ENCODE measurements at regions not wholly inside any gene's neighbourhood (a gene's known extent, or its start where the extent isn't known, plus 50 kb on each side); places are given as distances from the start of the nearest gene placed in this dataset.

- TF ChIP-seq POLR2A (IDR thresholded peaks at IDR 0.05) (no peak), CTCF (IDR thresholded peaks at IDR 0.05) (no peak)
These were observed 696.7 kb upstream of the CELF2 start for GRCh38 chr10:10320956-10321355.
